HG02943 (cell line): ENCODE measurements at regions not wholly inside any gene's neighbourhood (a gene's known extent, or its start where the extent isn't known, plus 50 kb on each side); places are given as distances from the start of the nearest gene placed in this dataset.
"Not testable (repeated sequence)": the region's sequence is repeated elsewhere in the genome, so short reads cannot be mapped to it uniquely, and the experiment has no call there.

Source experiments
- ATAC-seq: cut with Tn5 transposase; IDR thresholded peaks from one replicate; pipeline ENCODE4 v1.9.1; 2021; ENCODE audit warnings: mild to moderate bottlenecking, low read depth, moderate library complexity; ENCODE audit not compliant: unreplicated experiment

DNA sequence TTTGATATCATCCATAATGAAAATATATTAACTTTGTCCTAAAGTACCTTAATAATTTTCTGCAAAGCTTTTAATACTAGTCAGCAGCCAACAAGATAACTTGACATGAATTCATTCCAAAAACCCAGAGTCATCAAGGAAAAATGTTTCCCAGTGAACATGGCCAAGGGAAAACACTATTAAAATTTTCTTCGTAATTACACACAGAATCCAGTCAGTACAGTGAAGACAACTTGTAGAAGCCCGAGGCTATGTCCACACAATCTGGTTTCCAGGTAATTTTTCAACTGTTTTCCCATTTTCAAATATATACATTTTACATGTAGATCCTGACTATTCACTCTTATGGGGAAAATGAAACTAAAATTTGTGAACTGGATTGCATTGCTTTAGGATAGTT lies 600.9 kb downstream of the CDH8 start:
- no peak for ATAC-seq

DNA sequence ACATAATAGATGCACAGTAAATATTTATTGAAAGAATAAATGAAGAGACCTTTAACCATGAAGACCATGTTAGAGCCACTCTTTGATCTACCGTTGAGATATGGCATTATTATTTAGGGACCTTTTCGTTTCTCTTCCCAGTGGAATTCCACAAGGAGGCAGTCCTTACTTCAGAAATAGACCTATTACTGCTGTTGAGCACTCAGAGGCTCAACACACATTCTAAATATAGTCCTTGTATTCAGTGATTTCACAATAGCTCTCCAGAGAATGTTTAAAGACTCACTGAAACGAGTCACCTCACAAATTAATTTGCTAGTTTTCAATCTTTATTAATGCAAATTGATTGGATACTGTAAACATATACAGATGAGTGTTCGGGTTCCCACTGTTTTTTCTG lies 603.8 kb downstream of the CDH8 start:
- ATAC-seq, result no peak

- ATAC-seq, result no peak
Measured at GRCh38 chr16:61421111-61421510, 615.1 kb downstream of the CDH8 start.

- ATAC-seq, result no peak
Measured at GRCh38 chr16:61419791-61420190, 616.4 kb downstream of the CDH8 start.

- not testable (repeated sequence) for ATAC-seq
Measured at GRCh38 chr16:61418802-61419201, 617.4 kb downstream of the CDH8 start.

GRCh38 chr16:61415126-61415525 lies 621.1 kb downstream of the CDH8 start:
- no peak for ATAC-seq

DNA sequence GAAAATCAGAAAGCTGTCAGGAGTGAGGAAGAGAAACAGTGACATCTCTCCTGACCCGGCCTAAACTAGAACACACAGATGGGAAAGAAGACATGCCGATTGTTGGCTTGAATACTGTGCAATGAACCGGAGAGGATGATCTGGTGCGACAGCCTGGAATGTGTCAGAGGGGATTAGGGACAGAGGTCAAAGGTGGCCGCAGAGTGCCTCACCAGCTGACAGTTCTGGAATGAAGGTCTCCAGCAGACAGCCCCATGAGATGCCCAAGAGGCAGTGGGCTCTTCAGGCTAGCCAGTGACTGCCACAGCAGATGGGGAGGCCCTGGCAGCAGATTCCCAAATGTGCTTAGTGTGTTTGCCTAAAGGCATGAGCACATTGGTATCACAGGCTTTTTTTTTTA lies 623.2 kb downstream of the CDH8 start:
- ATAC-seq, result no peak

DNA sequence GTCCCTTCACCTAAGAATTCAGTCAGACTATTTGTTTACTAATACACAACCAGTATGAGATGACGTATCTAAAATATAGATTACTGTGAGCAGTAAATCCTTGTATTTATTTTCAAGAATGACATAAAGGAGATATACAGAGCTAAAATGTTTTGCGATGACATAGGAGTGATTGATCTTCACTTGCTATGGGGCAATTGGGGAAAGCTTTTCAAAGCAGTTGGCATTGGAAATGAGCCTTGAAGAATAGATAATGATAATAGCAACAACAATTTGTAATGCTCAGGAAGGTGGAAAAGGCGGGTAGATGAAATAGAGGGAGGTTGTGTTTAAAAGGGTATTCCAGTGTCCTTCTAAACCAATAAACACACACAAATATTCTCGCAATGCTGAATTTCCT lies 623.7 kb downstream of the CDH8 start:
- no peak for ATAC-seq

DNA sequence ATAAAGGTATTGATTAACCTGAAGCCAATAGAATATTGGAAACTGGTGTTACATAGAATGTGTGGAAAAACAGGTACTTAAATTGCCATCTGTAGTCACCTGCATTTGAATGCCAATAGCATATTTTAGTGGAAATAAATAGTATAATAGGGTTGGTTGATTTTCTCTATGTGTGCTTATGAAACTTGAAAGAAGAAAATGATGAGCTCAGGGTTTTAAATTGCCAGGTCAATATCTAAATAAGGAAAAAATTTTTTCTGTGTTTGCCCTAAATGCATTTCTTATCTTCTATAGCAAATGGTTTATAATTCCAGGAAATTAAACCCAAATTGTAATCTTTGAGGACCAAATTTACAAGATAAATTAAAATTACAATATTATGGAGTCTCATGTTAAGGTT lies 626.6 kb downstream of the CDH8 start:
- ATAC-seq, result no peak

DNA sequence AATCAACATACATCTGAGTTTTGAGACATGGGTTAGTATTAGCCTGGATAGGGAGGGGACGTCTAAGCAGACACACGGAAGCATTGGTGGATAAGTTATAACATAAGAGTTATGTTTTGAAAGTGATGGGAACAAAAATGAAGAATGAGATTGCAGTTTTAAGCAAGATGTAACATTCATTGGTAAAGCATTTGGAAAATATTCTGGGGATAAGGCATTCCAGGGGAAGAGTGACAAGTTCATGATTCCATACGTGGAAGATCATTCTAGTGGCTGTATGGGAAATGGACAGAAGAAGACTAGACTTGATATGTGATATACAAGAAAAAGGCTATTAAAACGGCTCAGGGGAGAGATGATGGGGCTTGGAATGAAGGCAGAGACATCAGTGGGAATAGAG lies 632.9 kb downstream of the CDH8 start:
- ATAC-seq, result no peak

GRCh38 chr16:61391896-61392295 lies 644.3 kb downstream of the CDH8 start:
- ATAC-seq, result no peak

DNA sequence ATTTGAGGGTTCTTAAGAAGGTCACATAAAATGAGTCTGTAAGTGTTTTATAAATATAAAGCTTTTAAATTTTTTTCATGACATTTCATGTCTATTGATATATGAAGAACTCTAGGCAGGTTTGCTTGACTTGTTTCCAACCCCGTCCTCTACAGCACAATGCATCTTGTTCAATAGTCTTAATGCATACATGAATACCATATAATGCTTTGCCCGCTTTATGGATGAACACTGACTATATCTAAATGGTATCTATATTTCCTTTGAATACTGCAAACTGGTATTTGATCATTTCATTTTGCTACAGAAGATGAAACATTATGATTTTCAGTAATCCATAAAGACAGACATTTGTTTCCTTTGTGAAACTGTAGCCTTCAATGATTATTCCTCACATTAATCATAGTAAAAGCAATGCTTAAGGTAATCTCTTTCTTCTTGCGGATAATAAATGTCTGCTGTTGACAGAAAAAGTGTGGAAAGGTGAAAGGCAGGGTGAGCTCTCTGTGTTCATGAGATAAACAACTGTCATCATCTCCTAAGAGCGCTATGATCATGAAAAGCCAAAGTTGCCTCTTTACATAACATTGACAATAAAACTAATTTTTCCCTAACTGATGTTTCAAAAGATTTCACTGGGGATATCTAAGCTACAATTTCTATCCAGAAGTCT lies 645.1 kb downstream of the CDH8 start:
- no peak for ATAC-seq

DNA sequence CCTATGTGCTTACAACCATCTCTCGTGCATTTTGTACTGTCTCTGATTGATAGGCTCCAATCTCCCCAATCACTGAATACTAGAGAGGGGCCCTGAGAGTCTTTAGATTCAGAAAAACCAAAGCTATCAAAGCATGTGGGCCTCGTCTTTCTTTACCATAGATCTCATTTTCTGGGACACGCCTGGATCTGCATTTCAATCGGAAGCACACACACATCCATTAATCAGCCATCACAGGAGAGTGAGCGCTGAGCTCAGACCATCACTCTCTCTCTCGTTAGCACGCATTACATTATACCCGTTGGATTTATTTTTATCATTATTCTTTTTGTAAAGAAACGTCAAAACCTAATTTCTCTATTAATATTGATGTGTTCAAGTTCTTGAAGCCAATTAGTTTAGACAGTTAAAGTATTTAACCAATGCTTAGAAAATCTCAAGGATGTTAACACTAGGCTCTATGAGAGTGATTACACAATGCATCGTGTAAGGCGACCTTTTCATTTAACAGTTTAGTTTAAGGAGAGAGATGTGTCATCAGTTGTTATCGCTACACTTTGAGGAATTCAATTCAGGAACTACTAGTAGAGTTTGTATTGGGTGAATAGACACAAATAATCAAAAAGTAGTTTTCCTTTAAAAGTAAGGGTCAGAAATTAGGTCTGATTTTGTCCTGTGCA lies 650.7 kb downstream of the CDH8 start:
- no peak for ATAC-seq

GRCh38 chr16:61382435-61382834 lies 653.8 kb downstream of the CDH8 start:
- ATAC-seq, result no peak

DNA sequence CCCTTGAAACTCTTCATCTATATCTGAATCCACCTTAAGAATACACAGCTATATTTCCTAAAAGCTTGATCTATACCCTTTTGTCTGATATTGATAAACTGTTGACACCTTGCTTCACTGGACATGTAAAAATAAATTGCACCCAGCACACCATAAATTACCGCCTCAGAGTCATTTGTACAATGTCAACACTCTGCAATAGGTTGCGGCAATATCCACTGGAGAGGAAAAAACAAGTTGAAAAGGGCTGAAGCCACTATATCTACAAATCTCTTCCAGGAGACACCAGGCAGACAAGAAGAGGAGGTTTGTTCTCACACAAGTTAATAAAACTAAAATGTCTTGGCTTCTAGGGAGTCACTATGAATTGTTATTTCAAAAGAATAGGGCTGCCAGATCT lies 656.9 kb downstream of the CDH8 start:
- no peak for ATAC-seq

DNA sequence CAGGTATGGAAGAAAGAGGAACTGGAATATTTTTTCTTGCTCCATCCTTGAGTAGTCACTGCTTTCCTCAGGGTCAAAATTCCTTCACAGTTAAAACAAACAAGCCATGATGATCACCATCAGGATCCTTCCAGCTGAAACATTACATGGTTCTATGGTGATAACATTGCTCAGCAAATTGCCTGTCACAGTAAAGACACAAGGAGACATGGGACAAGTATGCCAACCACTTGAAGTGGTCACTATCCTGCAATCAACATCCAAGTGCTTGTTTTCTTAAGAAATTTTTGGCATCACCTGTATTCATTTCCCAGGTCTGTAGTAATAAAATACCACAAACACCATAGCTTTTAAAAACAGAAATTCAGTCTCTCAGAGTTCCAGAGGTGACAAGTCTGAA lies 662.2 kb downstream of the CDH8 start:
- ATAC-seq, result no peak

DNA sequence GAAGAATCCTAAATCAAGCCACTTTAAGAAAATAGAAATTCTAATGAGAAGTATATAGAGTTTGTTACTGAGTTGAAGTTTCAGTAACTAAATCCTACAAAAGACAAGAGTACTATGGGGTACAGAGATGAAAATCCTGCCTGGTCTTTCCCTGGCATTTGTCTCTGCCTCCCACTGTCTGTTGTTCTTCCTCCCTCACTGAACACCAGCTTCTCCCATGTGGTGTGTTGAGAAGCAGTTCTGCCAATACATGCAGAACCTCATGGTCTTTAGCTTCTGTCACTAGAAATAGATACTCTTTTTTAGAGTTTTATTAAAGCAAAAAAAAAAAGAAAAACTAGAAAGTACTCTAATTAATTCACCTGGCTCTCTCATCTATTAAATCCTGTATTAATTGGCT lies 664.4 kb downstream of the CDH8 start:
- ATAC-seq, result no peak

- no peak for ATAC-seq
Measured at GRCh38 chr16:61371388-61371787, 664.9 kb downstream of the CDH8 start.

- ATAC-seq, result no peak
Measured at GRCh38 chr16:61370564-61370963, 665.7 kb downstream of the CDH8 start.

GRCh38 chr16:61366006-61366405 lies 670.2 kb downstream of the CDH8 start:
- no peak for ATAC-seq

GRCh38 chr16:61364990-61365389 lies 671.2 kb downstream of the CDH8 start:
- ATAC-seq, result no peak

DNA sequence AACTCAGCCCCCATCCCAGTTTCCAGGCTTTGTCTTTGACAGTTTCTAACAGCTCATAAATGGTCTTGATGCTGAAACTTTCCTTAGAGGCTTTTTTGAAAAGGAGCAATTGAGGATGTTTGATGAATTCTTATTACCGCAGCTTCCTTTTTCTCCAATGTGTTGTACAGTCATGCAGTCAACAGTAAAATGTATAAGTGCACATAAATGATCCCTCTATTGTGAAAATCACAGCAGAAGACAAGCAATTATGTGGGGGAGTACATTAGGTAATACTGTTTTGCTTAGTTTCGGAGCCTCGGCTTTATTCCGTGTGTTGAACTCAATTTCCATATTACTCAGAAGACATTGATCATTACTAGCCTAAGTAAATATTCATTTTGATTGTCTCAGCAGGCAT lies 673.7 kb downstream of the CDH8 start:
- no peak for ATAC-seq
